Liver (tissue), 8 donors: ENCODE measurements at regions not wholly inside any gene's neighbourhood (a gene's known extent, or its start where the extent isn't known, plus 50 kb on each side); places are given as distances from the start of the nearest gene placed in this dataset.

Experiments used
- DNase-seq: peaks from one replicate; pipeline ENCODE4 v3.0.0-alpha.2; 2017; ENCODE audit warnings: low spot score
- H3K27ac ChIP-seq, 2 donors: one replicate each; pipeline ENCODE4 v1.7.0; 2013; ENCODE audit warnings: inconsistent platforms in 2 of 2, low read length in 2 of 2, control low read depth in 1 of 2, low read depth in 1 of 2, mild to moderate bottlenecking in 1 of 2
- H3K27me3 ChIP-seq, 4 donors: one replicate each; pipeline versions ENCODE4 v1.6.1 to v1.7.0; 2013; ENCODE audit warnings: low read length in 3 of 4, inconsistent platforms in 1 of 4, mild to moderate bottlenecking in 1 of 4, moderate library complexity in 1 of 4; ENCODE audit not compliant: control insufficient read depth in 4 of 4, insufficient read depth in 4 of 4
- H3K36me3 ChIP-seq, 4 donors: one replicate each; pipeline versions ENCODE4 v1.6.1 to v1.7.0; 2013; ENCODE audit warnings: low read length in 3 of 4, mild to moderate bottlenecking in 3 of 4, low read depth in 1 of 4, moderate library complexity in 1 of 4; ENCODE audit not compliant: control insufficient read depth in 4 of 4, insufficient read depth in 3 of 4
- H3K4me1 ChIP-seq, 4 donors: one replicate each; pipeline versions ENCODE4 v1.6.1 to v1.7.0; 2013; ENCODE audit warnings: low read length in 3 of 4, mild to moderate bottlenecking in 3 of 4, moderate library complexity in 1 of 4; ENCODE audit not compliant: control insufficient read depth in 4 of 4, insufficient read depth in 4 of 4
- H3K4me3 ChIP-seq, 3 donors: one replicate each; pipeline versions ENCODE4 v1.6.1 to v1.7.0; 2013; ENCODE audit warnings: low read length in 3 of 3, control low read depth in 1 of 3, low read depth in 1 of 3, mild to moderate bottlenecking in 1 of 3
- H3K9ac ChIP-seq, 2 donors: one replicate each; pipeline ENCODE4 v1.7.0; 2013; ENCODE audit warnings: low read length in 2 of 2, mild to moderate bottlenecking in 2 of 2, moderate library complexity in 2 of 2, control low read depth in 1 of 2, low read depth in 1 of 2
- H3K9me3 ChIP-seq, 4 donors: one replicate each; pipeline versions ENCODE4 v1.6.1 to v1.7.0; 2013; ENCODE audit warnings: low read length in 3 of 4; ENCODE audit not compliant: control insufficient read depth in 4 of 4
- ATF3 ChIP-seq: IDR thresholded peaks from 2 replicates; pipeline ENCODE4 v1.6.1; 2016; ENCODE audit warnings: antibody characterized with exemption
- CTCF ChIP-seq: fragments of 150-350 bp; IDR thresholded peaks from 2 replicates; pipeline ENCODE4 v1.5.1; 2017; ENCODE audit warnings: improper control_type of control experiment, low read depth, low read length; ENCODE audit not compliant: missing input control
- EGR1 ChIP-seq, 2 donors: IDR thresholded peaks; 2 replicates each; pipeline ENCODE4 v1.6.1; 2016 to 2018; ENCODE audit warnings: antibody characterized with exemption in 2 of 2, low read depth in 2 of 2
- FOXA1 ChIP-seq: IDR thresholded peaks from 2 replicates; pipeline ENCODE4 v1.6.1; 2016; ENCODE audit warnings: antibody characterized with exemption
- FOXA2 ChIP-seq: IDR thresholded peaks from 2 replicates; pipeline ENCODE4 v1.6.1; 2016; ENCODE audit warnings: antibody characterized with exemption
- HNF4G ChIP-seq: IDR thresholded peaks from 2 replicates; pipeline ENCODE4 v1.6.1; 2016; ENCODE audit warnings: antibody characterized with exemption
- JUND ChIP-seq, 2 donors: IDR thresholded peaks; 2 replicates each; pipeline ENCODE4 v1.6.1; 2016; ENCODE audit warnings: antibody characterized with exemption in 2 of 2
- MAX ChIP-seq: IDR thresholded peaks from 2 replicates; pipeline ENCODE4 v1.6.1; 2016; ENCODE audit warnings: antibody characterized with exemption
- NR2F2 ChIP-seq: IDR thresholded peaks from 2 replicates; pipeline ENCODE4 v1.6.1; 2016; ENCODE audit warnings: antibody characterized with exemption
- RAD21 ChIP-seq, 2 donors: IDR thresholded peaks; 2 replicates each; pipeline ENCODE4 v1.6.1; 2016; ENCODE audit warnings: antibody characterized with exemption in 2 of 2, mild to moderate bottlenecking in 2 of 2
- REST ChIP-seq: IDR thresholded peaks from 2 replicates; pipeline ENCODE4 v1.6.1; 2016; ENCODE audit warnings: antibody characterized with exemption, mild to moderate bottlenecking
- RXRA ChIP-seq, 2 donors: IDR thresholded peaks; 2 replicates each; pipeline ENCODE4 v1.6.1; 2017 to 2018; ENCODE audit warnings: antibody characterized with exemption in 2 of 2, mild to moderate bottlenecking in 1 of 2
- SP1 ChIP-seq: IDR thresholded peaks from 2 replicates; pipeline ENCODE4 v1.6.1; 2018; ENCODE audit warnings: antibody characterized with exemption, mild to moderate bottlenecking
- TAF1 ChIP-seq: conservative IDR thresholded peaks from 2 replicates; pipeline ENCODE4 v1.6.1; 2016; ENCODE audit warnings: antibody characterized with exemption, mild to moderate bottlenecking
- YY1 ChIP-seq: IDR thresholded peaks from 2 replicates; pipeline ENCODE4 v1.6.1; 2016; ENCODE audit warnings: antibody characterized with exemption, mild to moderate bottlenecking
- ZBTB33 ChIP-seq: IDR thresholded peaks from 2 replicates; pipeline ENCODE4 v1.6.1; 2016; ENCODE audit warnings: antibody characterized with exemption
- WGBS: extraction: QIAGEN DNeasy Blood & Tissue Kit; methylation state at CpG from one replicate; pipeline ENCODE4 v1.1.7; 2013; 5-methylcytosine and 5-hydroxymethylcytosine counted together
- donor health status: healthy.
- donor health status: healthy.
- donor health status: healthy.
- donor health status: healthy.
- donor health status: healthy.

- no peak overlapping the region for H3K27ac ChIP-seq
- no peak for TF ChIP-seq RAD21 (IDR thresholded peaks at IDR 0.05)
- no peak for TF ChIP-seq FOXA1
- no peak for TF ChIP-seq MAX
- no peak for TF ChIP-seq YY1
- no peak for TF ChIP-seq FOXA2
- TF ChIP-seq SP1 = no peak
- no peak for TF ChIP-seq ATF3
- TF ChIP-seq HNF4G = no peak
- no peak for TF ChIP-seq TAF1
- TF ChIP-seq REST = no peak
- no peak for TF ChIP-seq ZBTB33
- no peak for TF ChIP-seq CTCF
- no peak for TF ChIP-seq EGR1 (IDR thresholded peaks at IDR 0.05; ENCODE audit: low read depth in 2 of 2)
- no peak for TF ChIP-seq NR2F2
- TF ChIP-seq RXRA (IDR thresholded peaks at IDR 0.05) = no peak
- no peak overlapping the region for H3K9ac ChIP-seq
- H3K4me3 ChIP-seq = no peak overlapping the region
- no peaks in the 10 kb centered on the region for H3K9me3 ChIP-seq
- no peak for DNase-seq
- 88% methylated on average over 9 of the region's 9 CpGs for WGBS
- H3K36me3 ChIP-seq = no peaks in the 10 kb centered on the region
- no peaks in the 10 kb centered on the region for H3K27me3 ChIP-seq
- H3K4me1 ChIP-seq = peaks cover 0 to 2% (median 0%) of the 10 kb centered on the region in 4 donors
These were observed 188.3 kb upstream of the GMDS start for GRCh38 chr6:2433711-2434110.

- no peak for DNase-seq
- no peak overlapping the region for H3K27ac ChIP-seq
- no peaks in the 10 kb centered on the region for H3K27me3 ChIP-seq
- H3K9me3 ChIP-seq = no peaks in the 10 kb centered on the region
- TF ChIP-seq YY1 (no peak), FOXA2 (no peak), CTCF (no peak), JUND (IDR thresholded peaks at IDR 0.05) (no peak), MAX (no peak)
- no peak overlapping the region for H3K9ac ChIP-seq
- no peak overlapping the region for H3K4me3 ChIP-seq
- peaks cover 0 to 2% (median 0%) of the 10 kb centered on the region in 4 donors for H3K4me1 ChIP-seq
- H3K36me3 ChIP-seq = no peaks in the 10 kb centered on the region
- 96% methylated on average over 5 of the region's 5 CpGs for WGBS
These were observed 187.9 kb upstream of the GMDS start for GRCh38 chr6:2433266-2433665.
